Stimulated activated CD8-positive, alpha-beta memory T cell treated with anti-CD3 and anti-CD28 coated beads, Interleukin-12 subunit alpha, Interleukin-12 subunit beta, amount 100 ng/mL, for 1 hour (primary cell): ENCODE measurements at regions not wholly inside any gene's neighbourhood (a gene's known extent, or its start where the extent isn't known, plus 50 kb on each side); places are given as distances from the start of the nearest gene placed in this dataset.

ENCODE experiments used
- DNase-seq: peaks from one replicate; pipeline ENCODE4 v3.0.0-alpha.2; 2020; ENCODE audit warnings: low read depth

GRCh38 chr18:4854671-4855070 is 342.4 kb downstream of the AKAIN1 start:
- no peak for DNase-seq

GRCh38 chr18:4851301-4851976 is 345.6 kb downstream of the AKAIN1 start:
- DNase-seq = no peak

- DNase-seq = no peak
Observed at GRCh38 chr18:4847056-4847455, 350.0 kb downstream of the AKAIN1 start.

- DNase-seq = no peak
Observed at GRCh38 chr18:4844320-4844719, 352.7 kb downstream of the AKAIN1 start.

GRCh38 chr18:4843771-4844170 is 353.3 kb downstream of the AKAIN1 start:
- DNase-seq = no peak

GRCh38 chr18:4842751-4843150 is 354.3 kb downstream of the AKAIN1 start:
- no peak for DNase-seq

- DNase-seq = no peak
Observed at GRCh38 chr18:4842287-4842686, 354.8 kb downstream of the AKAIN1 start.

- DNase-seq = no peak
Observed at GRCh38 chr18:4839639-4840038, 357.4 kb downstream of the AKAIN1 start.

GRCh38 chr18:4836141-4836540 is 360.9 kb downstream of the AKAIN1 start:
- no peak for DNase-seq

GRCh38 chr18:4831791-4832375 is 365.2 kb downstream of the AKAIN1 start:
- DNase-seq = no peak

GRCh38 chr18:4831127-4831526 is 365.9 kb downstream of the AKAIN1 start:
- DNase-seq = no peak

GRCh38 chr18:4823091-4823490 is 368.0 kb upstream of the DLGAP1 start:
- DNase-seq = no peak

GRCh38 chr18:4821801-4822200 is 366.7 kb upstream of the DLGAP1 start:
- no peak for DNase-seq

GRCh38 chr18:4817665-4818064 is 362.6 kb upstream of the DLGAP1 start:
- DNase-seq = no peak

- DNase-seq = no peak
Observed at GRCh38 chr18:4813708-4814107, 358.6 kb upstream of the DLGAP1 start.

- no peak for DNase-seq
Observed at GRCh38 chr18:4808891-4809290, 353.8 kb upstream of the DLGAP1 start.

GRCh38 chr18:4807604-4808293 is 352.6 kb upstream of the DLGAP1 start:
- DNase-seq = no peak

- DNase-seq = no peak
Observed at GRCh38 chr18:4806331-4806730, 351.2 kb upstream of the DLGAP1 start.

GRCh38 chr18:4802296-4802695 is 347.2 kb upstream of the DLGAP1 start:
- no peak for DNase-seq

GRCh38 chr18:4801151-4801550 is 346.0 kb upstream of the DLGAP1 start:
- no peak for DNase-seq

GRCh38 chr18:4797002-4797685 is 342.0 kb upstream of the DLGAP1 start:
- DNase-seq = no peak

- no peak for DNase-seq
Observed at GRCh38 chr18:4789506-4789905, 334.4 kb upstream of the DLGAP1 start.

- DNase-seq = no peak
Observed at GRCh38 chr18:4781873-4782272, 326.8 kb upstream of the DLGAP1 start.
